OCI-LY7 (cell line): ENCODE measurements at regions not wholly inside any gene's neighbourhood (a gene's known extent, or its start where the extent isn't known, plus 50 kb on each side); places are given as distances from the start of the nearest gene placed in this dataset.
A peak's percentile ranks its signal among the peaks of the same experiment; 100 is the strongest.

ENCODE experiments used
- BruUV-seq: library from RNA; stranded (reverse); fragments of 400-500 nt; replicated peaks from 2 replicates; lab custom pipeline; 2021; lab: Mats Ljungman, UMichigan
- CTCF ChIA-PET: fragments of 300-600 bp; sonication (Branson Sonifier 250); formaldehyde crosslinking; loops from one replicate; lab custom pipeline; 2022; ENCODE audit warnings: antibody characterized with exemption; ENCODE audit not compliant: unreplicated experiment; lab: Charles Lee
- POLR2A ChIA-PET: fragments of 300-600 bp; sonication (Branson Sonifier 250); formaldehyde crosslinking; loops from one replicate; lab custom pipeline; 2022; ENCODE audit warnings: antibody characterized with exemption; lab: Charles Lee
- DNase-seq: peaks from one replicate; pipeline ENCODE4 v3.0.0-alpha.2; 2015; ENCODE audit warnings: low spot score
- H2AFZ ChIP-seq: fragments of 200-600 bp; sonication (generic), shearing (Covaris generic); 2 replicates; pipeline ENCODE4 v1.6.1; 2014; ENCODE audit warnings: mild to moderate bottlenecking, antibody characterized with exemption, low read length, moderate library complexity
- H3K27ac ChIP-seq: fragments of 200-600 bp; sonication (generic); 2 replicates; pipeline ENCODE4 v1.5.1; 2014; ENCODE audit warnings: mixed run types, low read depth, mild to moderate bottlenecking, moderate library complexity, low read length, inconsistent platforms; ENCODE audit not compliant: poor library complexity, severe bottlenecking
- H3K36me3 ChIP-seq: fragments of 200-600 bp; sonication (generic); 2 replicates; pipeline ENCODE4 v1.6.1; 2014; ENCODE audit warnings: mild to moderate bottlenecking, antibody characterized with exemption, low read length, moderate library complexity, mixed read lengths; ENCODE audit not compliant: insufficient read depth
- H3K4me1 ChIP-seq: fragments of 200-600 bp; sonication (generic); 2 replicates; pipeline ENCODE4 v1.5.1; 2014; ENCODE audit warnings: mild to moderate bottlenecking, low read length; ENCODE audit not compliant: insufficient read depth, poor library complexity, severe bottlenecking
- H3K4me2 ChIP-seq: fragments of 200-600 bp; sonication (generic); 2 replicates; pipeline ENCODE4 v1.6.1; 2014; ENCODE audit warnings: mild to moderate bottlenecking, low read length
- H3K4me3 ChIP-seq: fragments of 200-600 bp; sonication (generic); 2 replicates; pipeline ENCODE4 v1.5.1; 2014; ENCODE audit warnings: mild to moderate bottlenecking, low read depth, low read length; ENCODE audit not compliant: poor library complexity, severe bottlenecking
- H3K79me2 ChIP-seq: fragments of 200-600 bp; sonication (generic); 2 replicates; pipeline ENCODE4 v1.6.1; 2016; ENCODE audit warnings: low read depth, mild to moderate bottlenecking, low read length, moderate library complexity, mixed read lengths; ENCODE audit not compliant: insufficient read depth
- H3K9me2 ChIP-seq: fragments of 200-600 bp; sonication (generic); 2 replicates; pipeline ENCODE4 v1.6.1; 2016; ENCODE audit warnings: mild to moderate bottlenecking, low read length, mixed read lengths; ENCODE audit not compliant: insufficient read depth
- H3K9me3 ChIP-seq: fragments of 200-600 bp; sonication (generic); 2 replicates; pipeline ENCODE4 v1.6.1; 2014; ENCODE audit warnings: mild to moderate bottlenecking, mixed run types, low read length, mixed read lengths
- H4K20me1 ChIP-seq: fragments of 200-600 bp; sonication (generic); 2 replicates; pipeline ENCODE4 v1.6.1; 2014; ENCODE audit warnings: mild to moderate bottlenecking, antibody characterized with exemption, low read length, moderate library complexity, mixed read lengths; ENCODE audit not compliant: insufficient read depth
- EZH2phosphoT487 ChIP-seq: fragments of 200-600 bp; sonication (generic); IDR thresholded peaks from 2 replicates; pipeline ENCODE4 v1.6.1; 2018; ENCODE audit warnings: low read depth, borderline replicate concordance, mild to moderate bottlenecking, mixed run types, antibody characterized with exemption, low read length, moderate library complexity, mixed read lengths
- intact Hi-C: fragments of 100-400 bp; cut with micrococcal nuclease; formaldehyde crosslinking; loops from one replicate; pipeline ENCODE4 v1.10.0; 2022; ENCODE audit not compliant: unreplicated experiment
- TF ChIP-seq, protein P1 (sequence below): fragments of 200-600 bp; sonication (generic); conservative IDR thresholded peaks from 2 replicates; pipeline ENCODE4 v1.5.1; 2014; ENCODE audit warnings: mild to moderate bottlenecking, antibody characterized with exemption, low read length, moderate library complexity, mixed read lengths

DNA sequence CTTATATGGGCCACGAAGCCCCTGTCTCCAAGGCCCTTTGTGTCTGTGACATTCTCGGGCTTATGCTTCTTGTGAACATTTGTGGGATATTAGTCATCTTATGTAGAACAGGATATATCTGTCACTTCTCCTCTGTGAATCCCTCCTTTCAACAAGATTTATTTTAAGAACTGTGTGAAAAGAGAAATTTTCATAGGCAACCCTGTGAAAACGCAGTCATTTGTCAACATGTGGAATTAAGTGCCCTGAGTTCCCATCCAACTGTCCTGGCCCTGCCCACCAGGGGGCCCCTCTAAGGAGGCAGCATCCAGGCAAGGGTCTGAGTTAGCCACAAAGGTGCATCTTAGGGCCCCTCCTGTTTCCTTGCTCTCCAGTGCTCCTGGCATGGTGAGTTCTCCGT is 76.8 kb upstream of the CHRNA7 start:
- ChIA-PET POLR2A (no interaction called here), CTCF (no interaction called here)
- Histone ChIP-seq H3K4me2 (no peak overlapping the region), H2AFZ (no peak overlapping the region), H3K79me2 (no peaks in the 10 kb centered on the region), H3K4me3 (no peak overlapping the region), H3K27ac (no peak overlapping the region), H3K36me3 (no peaks in the 10 kb centered on the region), H4K20me1 (no peaks in the 10 kb centered on the region), H3K9me2 (no peaks in the 10 kb centered on the region), H3K4me1 (no peaks in the 10 kb centered on the region), H3K9me3 (no peaks in the 10 kb centered on the region)
- no peak for DNase-seq
- no TSS peak for BruUV-seq
- TF ChIP-seq EZH2phosphoT487 = no peak
- TF ChIP-seq, protein P1, sequence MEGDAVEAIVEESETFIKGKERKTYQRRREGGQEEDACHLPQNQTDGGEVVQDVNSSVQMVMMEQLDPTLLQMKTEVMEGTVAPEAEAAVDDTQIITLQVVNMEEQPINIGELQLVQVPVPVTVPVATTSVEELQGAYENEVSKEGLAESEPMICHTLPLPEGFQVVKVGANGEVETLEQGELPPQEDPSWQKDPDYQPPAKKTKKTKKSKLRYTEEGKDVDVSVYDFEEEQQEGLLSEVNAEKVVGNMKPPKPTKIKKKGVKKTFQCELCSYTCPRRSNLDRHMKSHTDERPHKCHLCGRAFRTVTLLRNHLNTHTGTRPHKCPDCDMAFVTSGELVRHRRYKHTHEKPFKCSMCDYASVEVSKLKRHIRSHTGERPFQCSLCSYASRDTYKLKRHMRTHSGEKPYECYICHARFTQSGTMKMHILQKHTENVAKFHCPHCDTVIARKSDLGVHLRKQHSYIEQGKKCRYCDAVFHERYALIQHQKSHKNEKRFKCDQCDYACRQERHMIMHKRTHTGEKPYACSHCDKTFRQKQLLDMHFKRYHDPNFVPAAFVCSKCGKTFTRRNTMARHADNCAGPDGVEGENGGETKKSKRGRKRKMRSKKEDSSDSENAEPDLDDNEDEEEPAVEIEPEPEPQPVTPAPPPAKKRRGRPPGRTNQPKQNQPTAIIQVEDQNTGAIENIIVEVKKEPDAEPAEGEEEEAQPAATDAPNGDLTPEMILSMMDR = 0 out of 2 replicates have a peak, but pooled peaks have one; percentile 23
- intact Hi-C loops = no loop called here

DNA sequence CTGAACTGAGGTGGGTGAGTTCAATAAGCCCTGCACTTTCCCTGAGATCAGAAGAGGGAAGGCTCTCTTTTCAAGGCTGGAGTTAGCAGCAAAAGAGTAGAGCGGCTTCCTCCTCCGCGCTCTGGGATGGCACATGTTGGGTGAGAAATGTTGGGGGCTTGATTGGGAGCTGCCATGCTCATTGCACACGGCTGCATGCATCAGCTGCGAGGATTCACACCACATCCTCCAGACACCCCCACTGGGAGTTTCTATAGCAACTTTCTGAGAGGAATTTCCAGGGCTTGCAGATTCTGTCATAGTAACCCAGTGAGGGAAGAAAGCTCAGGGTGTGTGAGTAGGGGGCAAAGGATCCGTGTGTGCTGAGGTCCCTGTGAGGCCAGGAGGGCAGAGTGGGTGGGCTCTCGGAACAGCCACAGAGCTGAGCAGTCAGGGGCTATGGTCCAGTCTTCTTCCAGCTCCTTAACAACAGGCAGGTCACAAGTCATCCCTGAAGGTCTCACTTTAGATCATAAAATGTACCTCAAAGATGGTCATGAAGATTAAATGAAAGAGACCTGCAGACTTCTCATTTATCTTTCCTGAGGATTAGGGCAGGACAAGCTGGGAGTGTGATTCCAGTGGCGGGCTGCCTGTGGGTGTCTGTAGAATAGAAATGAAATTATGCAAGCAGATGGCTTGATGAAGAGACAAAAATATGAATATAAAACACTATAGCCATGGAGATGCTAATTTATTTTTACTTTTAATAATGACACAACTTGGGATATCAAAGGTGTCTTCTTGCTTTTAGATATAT is 75.7 kb upstream of the CHRNA7 start:
- H3K4me1 ChIP-seq = no peaks in the 10 kb centered on the region
- POLR2A ChIA-PET = no interaction called here

DNA sequence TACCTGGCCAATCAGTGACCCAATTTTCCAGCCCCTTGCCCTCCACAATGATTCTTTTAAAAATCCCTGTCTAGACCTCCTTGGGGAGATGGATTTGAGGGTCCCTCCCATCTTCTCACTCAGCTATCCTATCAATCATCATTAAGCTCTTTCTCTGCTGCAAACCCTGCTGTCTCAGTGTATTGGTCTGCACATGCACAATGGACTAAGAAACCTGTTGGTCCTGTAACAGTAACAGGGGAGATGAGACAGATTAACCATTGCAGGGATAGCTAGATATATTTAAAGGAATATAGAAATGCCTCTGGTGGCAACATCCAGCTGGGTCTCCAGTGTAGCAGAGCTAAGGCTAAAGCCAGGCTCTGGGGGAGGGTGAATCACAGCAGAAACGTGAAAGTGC is 74.6 kb upstream of the CHRNA7 start:
- Histone ChIP-seq H2AFZ (no peak overlapping the region), H3K4me1 (no peaks in the 10 kb centered on the region), H3K4me3 (no peak overlapping the region), H3K27ac (no peak overlapping the region), H3K9me3 (no peaks in the 10 kb centered on the region), H4K20me1 (no peaks in the 10 kb centered on the region), H3K79me2 (no peaks in the 10 kb centered on the region), H3K36me3 (no peaks in the 10 kb centered on the region), H3K4me2 (no peak overlapping the region), H3K9me2 (no peaks in the 10 kb centered on the region)
- POLR2A ChIA-PET = no interaction called here
- no peak for DNase-seq
- intact Hi-C loops = no loop called here
- CTCF ChIA-PET = no interaction called here
- TF ChIP-seq EZH2phosphoT487 = no peak
- TF ChIP-seq, protein P1 = no peak
- BruUV-seq = no TSS peak

More for the DNA sequence above, 75.7 kb upstream of the CHRNA7 start:
- Histone ChIP-seq H4K20me1 (no peaks in the 10 kb centered on the region), H3K4me3 (no peak overlapping the region), H3K9me2 (no peaks in the 10 kb centered on the region), H3K4me2 (no peak overlapping the region), H3K36me3 (no peaks in the 10 kb centered on the region), H3K9me3 (no peaks in the 10 kb centered on the region), H2AFZ (no peak overlapping the region), H3K27ac (no peak overlapping the region), H3K79me2 (no peaks in the 10 kb centered on the region)
- DNase-seq = no peak
- BruUV-seq = no TSS peak
- TF ChIP-seq, protein P1 = no peak
- TF ChIP-seq EZH2phosphoT487 = no peak
- CTCF ChIA-PET = no interaction called here
- intact Hi-C loops = no loop called here
